C1 segment of cervical spinal cord (tissue), 14 donors: ENCODE measurements at regions not wholly inside any gene's neighbourhood (a gene's known extent, or its start where the extent isn't known, plus 50 kb on each side); places are given as distances from the start of the nearest gene placed in this dataset.

ENCODE experiments used
- DNase-seq, 14 donors: peaks; one replicate each; lab custom pipeline; 2025; lab: John Stamatoyannopoulos, UW

GRCh38 chr9:99282406-99282805 lies 60.3 kb downstream of the SEC61B start:
- no peak for DNase-seq

DNA sequence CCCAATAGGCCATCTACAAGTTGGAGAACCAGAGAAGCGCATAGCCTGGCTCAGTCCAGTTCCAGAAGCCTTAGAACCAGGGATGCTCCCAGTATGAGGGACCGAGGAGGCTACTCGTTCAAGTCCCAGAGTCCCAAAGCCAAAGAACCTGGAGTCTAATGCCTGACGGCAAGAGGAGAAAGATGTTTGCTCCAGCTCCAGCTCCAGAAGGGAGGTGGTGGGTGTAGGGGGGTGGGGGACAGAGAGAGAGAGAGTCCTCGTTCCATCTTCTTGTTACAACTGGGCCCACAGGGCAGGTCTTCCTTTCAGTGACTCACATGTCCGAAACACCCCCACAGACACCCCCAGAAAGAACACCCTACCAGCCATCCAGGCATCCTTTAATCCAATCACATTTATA lies 63.9 kb downstream of the SEC61B start:
- DNase-seq = no peak

DNA sequence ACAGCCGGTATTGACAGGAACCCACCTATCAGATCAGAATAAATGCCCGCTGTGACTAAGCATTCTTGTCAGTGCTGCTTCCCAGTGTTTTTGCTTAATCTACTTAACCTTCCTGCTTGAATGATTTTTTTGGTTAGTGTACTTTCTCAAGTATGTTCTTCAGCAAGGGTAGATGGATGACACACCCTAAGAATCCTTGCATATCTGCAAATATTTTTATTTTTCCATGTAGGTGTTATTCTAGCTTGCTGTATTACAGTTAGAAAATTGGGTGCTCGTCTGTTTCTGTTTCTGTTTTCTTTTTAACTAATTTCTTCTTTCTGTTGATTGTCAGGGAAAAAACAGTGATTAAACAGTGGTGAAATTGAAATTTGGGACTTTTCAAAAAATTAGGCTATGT lies 64.5 kb downstream of the SEC61B start:
- no peak for DNase-seq

DNA sequence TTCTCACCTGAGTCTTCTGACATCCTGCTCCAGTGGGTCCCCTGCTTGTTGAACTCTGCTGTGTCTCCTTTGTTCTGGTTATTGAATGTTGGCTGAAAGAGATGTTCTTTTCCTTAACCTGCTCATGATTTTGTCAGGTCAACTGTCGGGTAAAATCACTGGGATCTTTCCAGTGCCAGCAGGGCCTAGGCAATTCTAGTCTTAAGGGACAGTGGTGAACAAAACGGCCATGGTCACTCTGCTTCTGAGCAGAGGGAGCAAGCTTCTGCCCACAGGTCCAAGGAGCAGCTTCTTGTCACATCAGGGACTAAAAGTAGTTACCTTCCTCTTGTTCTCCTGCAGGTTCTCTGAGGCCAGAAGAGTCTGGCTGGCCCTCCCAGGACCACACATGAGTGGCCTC lies 65.6 kb downstream of the SEC61B start:
- no peak for DNase-seq

DNA sequence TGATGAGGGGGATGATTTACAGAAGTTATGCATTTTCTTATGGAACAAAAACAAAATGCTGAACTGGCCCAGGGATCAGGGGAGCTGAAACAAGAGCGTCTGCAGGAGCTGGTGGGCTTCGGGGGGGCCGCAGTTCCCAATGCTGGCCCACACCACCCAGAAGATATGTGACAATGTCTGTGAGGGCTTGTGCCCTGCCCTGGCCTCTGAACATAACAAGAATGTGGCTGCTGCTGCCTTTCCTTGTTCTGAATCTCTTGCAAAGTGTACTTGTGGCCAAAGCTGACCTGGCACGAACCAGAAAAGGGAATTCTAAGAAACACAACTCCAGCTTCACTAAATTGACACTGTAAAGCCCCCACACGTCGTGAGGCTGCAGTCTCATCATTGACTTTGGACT lies 66.7 kb downstream of the SEC61B start:
- no peak for DNase-seq

DNA sequence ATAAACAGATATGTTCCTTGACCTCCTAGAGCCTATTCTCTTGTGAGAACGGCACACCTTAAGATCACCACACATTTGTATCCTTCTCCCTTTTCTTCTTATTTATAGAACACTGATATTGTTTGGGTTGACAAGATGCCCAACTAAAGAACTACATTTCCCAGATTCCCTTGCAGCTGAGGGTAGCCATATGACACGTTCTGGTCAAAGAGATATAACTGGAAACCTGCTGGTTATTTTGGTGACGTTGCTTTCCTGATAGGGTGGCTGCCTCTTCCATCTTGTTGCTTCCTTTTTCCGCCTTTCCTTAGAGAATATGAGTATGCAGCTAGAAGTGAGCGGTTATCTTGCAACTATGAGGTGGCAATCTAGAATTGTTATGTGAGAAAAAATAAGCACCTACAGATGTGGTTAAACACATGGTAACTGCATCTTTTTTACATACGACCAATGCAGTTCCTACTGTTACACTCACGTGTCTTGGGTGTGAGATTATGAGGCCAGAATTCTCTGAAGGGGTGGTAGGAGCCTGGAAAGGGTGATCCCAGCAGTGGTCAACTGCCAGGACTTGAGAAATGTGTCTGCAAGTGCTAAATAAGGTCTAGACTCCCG lies 72.9 kb downstream of the SEC61B start:
- DNase-seq = no peak

DNA sequence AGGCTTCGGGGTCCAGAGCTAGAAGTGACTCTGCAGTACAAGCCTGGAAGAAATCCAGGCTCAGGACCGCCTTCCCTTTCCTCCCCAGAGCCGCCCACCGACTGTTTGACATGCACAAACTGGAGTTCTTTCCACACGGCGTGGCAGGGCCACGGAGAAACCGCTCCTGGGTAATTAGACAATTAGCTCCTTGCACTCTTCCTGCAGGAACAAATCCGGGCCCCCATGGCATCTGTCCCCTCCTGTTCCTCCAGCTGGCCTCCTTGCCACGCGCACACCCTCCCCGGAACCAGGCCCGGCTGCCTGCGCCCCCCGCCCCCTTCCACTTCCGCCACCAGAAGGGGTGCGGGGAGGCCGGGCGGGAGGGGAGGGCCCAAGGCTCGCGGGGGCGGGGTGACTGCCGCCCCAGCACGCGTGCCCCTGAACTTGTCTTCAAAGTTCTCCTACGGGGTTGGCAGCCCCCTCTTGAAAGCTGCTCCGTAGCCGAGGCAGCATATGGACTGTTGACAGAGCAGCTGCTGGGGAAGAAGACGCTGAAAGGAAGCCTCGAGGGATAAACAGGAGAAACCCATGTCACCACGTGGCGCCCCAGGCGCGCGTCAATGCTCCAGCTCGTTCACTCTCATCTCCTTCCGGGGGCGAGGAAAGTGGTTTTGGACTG lies 74.3 kb downstream of the SEC61B start:
- DNase-seq = peak in 3 of 14 donors; percentile 4 to 69 (median 35)

- no peak for DNase-seq
Measured at GRCh38 chr9:99298614-99299013, 76.5 kb downstream of the SEC61B start.

- no peak for DNase-seq
Measured at GRCh38 chr9:99299211-99300102, 77.4 kb downstream of the SEC61B start.

GRCh38 chr9:99300103-99300439 lies 78.0 kb downstream of the SEC61B start:
- no peak for DNase-seq

DNA sequence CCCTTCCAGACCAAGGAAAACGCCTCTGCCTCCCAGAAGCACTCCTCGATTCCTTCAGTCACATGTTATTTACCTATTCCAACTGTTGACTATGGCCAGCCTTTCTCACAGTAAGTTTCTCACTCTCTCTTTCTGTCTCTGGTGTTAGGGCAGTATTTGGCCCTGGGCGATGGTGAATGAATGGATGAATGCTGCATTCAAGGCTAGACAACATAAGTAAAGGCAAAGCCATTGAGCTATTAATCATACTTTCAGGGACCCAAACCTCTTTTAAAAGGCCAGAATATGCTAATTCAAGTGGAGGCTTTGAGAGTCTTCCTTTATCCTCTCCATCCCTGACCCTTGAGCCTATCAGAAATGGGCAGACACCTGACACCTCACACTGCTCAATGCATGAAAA lies 78.5 kb downstream of the SEC61B start:
- no peak for DNase-seq

- no peak for DNase-seq
Measured at GRCh38 chr9:99303177-99303576, 81.1 kb downstream of the SEC61B start.

DNA sequence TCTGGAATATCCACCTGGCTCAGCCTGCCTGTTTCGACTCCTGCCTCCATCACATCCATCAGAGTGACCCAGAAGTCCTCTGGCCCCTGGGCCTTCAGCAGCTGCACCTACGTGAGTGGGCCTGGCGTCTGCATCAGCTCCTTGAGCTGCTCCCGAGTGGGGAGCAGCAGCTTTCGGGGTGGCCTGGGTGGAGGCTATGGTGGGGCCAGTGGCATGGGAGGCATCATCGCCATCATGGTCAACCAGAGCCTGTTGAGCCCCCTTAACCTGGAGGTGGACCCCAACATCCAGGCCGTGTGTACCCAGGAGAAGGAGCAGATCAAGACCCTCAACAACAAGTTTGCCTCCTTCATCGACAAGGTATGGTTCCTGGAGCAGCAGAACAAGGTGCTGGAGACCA lies 83.0 kb downstream of the SEC61B start:
- DNase-seq = no peak

DNA sequence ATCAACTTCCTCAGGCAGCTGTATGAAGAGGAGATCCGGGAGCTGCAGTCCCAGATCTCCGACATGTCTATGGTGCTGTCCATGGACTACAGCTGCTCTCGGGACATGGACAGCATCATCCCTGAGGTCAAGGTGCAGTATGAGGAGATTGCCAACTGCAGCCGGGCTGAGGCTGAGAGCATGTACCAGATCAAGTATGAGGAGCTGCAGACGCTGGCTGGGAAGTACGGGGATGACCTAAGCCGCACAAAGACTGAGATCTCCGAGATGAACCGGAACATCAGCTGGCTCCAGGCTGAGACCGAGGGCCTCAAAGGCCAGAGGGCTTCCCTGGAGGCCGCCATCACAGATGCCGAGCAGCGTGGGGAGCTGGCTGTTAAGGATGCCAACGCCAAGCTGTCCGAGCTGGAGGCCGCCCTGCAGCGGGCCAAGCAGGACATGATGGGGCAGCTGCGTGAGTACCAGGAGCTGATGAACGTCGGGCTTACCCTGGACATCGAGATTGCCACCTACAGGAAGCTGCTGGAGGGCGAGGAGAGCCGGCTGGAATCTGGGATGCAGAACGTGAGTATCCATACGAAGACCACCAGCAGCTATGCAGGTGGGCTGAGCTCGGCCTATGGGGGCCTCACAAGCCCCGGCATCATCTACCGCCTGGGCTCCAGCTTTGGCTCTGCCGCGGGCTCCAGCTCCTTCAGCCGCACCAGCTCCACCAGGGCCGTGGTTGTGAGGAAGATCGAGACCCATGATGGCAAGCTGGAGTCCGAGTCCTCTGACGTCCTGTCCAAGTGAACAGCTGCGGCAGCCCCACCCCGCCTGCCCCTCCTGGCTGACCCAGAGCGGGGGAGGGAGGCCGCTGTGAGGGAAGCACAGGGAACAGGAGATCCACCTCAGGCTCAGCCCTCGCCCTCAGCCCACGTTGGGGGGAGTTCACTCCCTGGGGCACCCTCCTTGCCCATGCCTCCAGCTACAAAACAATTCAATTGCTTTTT lies 84.0 kb downstream of the SEC61B start:
- no peak for DNase-seq

- DNase-seq = no peak
Measured at GRCh38 chr9:99307851-99308250, 85.8 kb downstream of the SEC61B start.

DNA sequence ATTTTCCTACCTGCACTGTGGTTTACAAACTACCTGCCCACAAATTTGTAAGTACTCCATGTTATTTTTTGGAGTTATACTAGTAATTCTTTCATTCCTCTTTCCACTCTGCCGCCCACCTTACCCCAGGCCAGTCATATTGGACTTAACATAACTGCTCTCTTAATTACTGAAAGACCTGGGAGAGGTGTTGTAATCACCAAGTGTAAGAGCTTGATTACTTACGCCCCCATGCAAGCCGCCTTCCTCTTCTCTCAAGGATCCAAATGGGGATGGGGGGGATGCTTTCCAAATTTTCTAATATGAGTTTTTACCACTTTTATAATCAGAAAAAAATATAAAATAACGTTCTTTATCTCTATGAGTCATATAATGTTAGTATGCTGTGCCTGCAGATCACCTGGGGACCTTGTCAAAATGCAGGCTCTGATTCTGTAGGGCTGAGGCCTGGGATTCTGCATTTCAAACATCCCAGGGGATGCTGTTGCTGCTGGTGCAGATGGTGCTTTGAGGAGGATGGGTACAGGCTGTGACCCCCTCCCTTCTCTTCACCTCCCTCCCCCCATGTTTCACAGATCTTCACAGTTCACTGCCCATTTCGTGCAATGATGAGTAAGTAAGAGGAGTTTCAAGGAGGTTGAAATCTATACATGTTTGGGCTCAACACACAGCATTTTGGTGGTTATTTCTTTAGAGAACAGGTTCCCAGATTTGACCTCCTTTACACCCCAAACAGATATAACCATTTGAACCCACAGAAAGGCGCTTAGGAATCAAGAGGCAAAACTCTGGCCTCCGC lies 87.3 kb downstream of the SEC61B start:
- DNase-seq = no peak

DNA sequence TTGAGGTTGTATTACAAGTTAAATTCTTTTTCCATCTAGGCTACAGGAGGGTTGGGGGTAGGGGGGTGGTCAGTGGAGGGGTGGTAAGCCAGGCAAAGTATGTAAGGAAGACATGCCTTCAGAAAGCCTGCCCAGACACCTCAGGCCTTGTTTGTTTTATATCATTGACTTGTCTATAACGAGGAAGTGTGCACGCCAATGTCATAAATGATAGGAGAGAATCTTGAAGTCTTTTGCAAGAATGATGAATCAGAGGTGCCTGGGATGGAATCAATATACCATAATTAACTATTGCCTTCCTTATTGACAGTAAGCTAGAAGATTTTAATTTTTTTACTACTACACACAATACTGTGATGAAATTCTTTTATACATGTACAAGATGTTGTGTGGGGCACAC lies 90.7 kb downstream of the SEC61B start:
- DNase-seq = no peak

DNA sequence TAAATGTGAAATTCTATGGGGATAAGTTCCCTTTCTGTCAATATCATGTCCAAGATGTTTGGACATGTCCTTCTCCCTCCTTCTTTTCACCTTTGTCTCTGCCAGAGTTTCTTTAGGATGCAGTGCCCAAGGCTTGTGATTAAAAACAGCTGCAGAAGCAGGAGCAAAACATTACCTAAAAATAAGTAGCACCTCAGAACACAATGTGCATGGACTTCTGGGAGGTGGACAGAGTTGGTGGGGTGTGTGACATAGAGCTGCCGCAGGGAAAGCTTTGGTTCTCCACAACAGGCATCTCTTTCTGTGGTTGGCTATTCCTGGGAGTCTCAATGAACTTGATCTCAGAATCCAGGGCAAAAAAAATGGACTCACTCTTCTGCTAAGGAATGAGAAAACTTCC lies 97.0 kb downstream of the SEC61B start:
- DNase-seq = no peak

DNA sequence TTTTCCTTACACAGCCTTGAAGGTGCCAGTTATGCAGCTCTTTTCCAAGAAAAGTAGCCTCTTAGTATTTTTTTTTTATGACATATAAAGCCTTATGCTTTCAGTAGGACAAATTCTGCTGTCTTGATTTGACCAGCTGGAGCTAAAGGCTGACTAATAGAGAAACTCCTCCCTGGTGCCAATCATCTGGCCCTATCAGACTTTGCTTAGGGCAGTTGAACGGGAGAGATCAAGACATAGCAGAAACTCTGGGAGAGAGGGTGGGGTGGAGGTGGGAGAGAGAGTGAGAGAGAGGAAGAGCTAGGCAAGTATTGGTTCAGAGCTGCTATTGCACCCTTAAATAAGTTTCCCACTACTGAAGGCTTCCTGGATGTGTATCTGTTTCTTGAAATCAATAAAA lies 100.2 kb downstream of the SEC61B start:
- DNase-seq = no peak

- DNase-seq = no peak
Measured at GRCh38 chr9:99326112-99326916, 104.2 kb downstream of the SEC61B start.
